DOHH2 (cell line): ENCODE measurements at regions not wholly inside any gene's neighbourhood (a gene's known extent, or its start where the extent isn't known, plus 50 kb on each side); places are given as distances from the start of the nearest gene placed in this dataset.

Experiments used
- CTCF ChIP-seq: fragments of 200-600 bp; sonication (generic); IDR thresholded peaks from one replicate; pipeline ENCODE4 v1.5.1; 2014; ENCODE audit warnings: antibody characterized with exemption, mild to moderate bottlenecking, low read depth, low read length; ENCODE audit not compliant: poor library complexity, severe bottlenecking
- EZH2phosphoT487 ChIP-seq: fragments of 200-600 bp; sonication (generic); IDR thresholded peaks from 2 replicates; pipeline ENCODE4 v1.6.1; 2017; ENCODE audit warnings: borderline replicate concordance, mild to moderate bottlenecking, antibody characterized with exemption, low read length, moderate library complexity, mixed read lengths

- TF ChIP-seq CTCF (no peak), EZH2phosphoT487 (no peak)
These were observed 744.1 kb upstream of the CHRM3 start for GRCh38 chr1:238642231-238642630.
